ENCODE measurements at regions not wholly inside any gene's neighbourhood (a gene's known extent, or its start where the extent isn't known, plus 50 kb on each side); places are given as distances from the start of the nearest gene placed in this dataset.
"Not testable (repeated sequence)": the region's sequence is repeated elsewhere in the genome, so short reads cannot be mapped to it uniquely, and the experiment has no call there.

- DNase-seq (ENCODE audit: low spot score) = no peak
These were observed 450.5 kb upstream of the FGF16 start for GRCh38 chrX:76996641-76997040.

DNA sequence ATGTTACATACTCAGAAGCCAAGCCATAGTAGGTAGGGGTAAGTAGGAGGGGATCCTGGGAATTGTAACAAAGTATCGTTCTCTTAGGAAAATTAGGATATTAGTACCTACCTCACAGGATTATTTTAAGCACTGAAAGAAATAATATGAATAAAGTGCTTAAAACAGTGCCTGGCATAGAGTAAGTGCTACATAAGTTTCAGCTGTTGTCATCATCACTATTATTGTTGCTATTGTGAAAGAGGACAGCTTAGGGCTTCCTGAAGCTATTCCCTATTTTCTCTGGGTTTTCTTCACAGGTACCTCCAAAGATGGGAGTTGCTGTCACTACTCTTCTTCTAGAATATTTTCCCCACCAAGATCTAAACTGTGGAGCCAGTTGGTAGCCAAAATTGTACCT, 443.7 kb upstream of the FGF16 start:
- no peak for DNase-seq (ENCODE audit: low spot score)

DNA sequence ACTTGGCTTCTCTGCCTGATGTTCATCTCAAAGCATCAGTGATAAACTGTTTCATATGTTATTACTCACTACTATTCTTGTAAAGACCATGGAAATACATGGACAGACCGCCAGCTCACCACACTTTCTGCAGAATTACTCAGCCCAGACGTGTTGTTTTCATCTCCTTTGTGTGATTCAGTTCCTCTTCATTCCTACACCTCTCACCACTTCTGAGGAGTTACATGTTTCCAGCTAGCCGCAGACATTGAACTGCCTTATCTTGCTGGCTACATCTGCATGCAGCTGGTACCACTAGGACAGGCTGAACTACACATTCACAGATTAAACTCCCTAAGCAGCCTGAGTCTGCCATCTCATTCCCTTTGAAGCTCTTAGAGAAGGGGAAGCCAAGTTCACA, 443.2 kb upstream of the FGF16 start:
- peak; percentile 3 for DNase-seq (ENCODE audit: low spot score)

- DNase-seq (ENCODE audit: low spot score) = peak; percentile 53
These were observed 437.5 kb upstream of the FGF16 start for GRCh38 chrX:77009691-77010090.

DNA sequence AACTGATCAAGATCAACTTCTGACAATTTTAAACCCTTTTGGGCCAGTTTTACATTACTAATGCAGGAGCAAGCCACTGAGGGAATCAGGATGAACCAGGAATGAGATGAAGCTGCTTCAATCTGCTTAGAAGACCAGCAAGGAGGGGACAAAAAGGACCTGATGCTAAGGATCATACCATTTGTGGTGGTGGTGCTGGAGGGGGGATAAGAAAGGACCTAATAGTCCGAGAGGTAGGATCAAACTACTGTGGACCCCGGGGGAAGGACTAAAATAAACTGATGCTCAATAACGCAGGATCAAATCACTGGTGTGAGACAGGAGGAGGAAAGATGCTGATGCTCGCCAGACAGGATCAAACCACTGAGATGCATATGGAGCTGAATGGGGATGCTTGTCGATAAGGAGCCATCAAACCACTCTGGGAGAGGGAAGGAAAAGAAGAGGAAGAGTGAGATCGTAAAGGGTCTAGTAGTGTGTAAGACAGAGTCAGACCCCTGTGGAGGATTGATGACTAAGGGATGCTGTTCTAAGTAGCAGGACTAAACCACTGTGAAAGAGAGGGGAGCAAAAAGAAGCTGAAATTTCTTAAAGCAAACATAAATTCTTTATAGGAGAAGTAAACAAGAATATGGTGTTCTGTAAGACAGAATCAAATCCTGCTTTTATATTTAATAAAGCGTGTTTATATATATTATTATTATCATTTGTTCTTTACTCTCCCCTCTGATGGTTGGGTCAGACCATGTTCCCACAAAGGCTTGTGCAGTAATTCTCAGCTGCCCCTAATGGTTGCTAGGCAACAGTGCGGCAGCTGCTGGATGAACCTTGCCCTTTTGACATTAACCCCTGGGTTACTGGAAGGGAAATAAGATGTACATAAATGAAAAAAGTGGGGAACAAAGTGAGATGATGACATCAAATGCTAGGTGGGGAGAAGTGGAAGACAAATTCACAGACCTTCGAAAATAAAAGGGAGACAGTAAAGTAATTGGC, 432.5 kb upstream of the FGF16 start:
- DNase-seq (ENCODE audit: low spot score) = peak; percentile 1

DNA sequence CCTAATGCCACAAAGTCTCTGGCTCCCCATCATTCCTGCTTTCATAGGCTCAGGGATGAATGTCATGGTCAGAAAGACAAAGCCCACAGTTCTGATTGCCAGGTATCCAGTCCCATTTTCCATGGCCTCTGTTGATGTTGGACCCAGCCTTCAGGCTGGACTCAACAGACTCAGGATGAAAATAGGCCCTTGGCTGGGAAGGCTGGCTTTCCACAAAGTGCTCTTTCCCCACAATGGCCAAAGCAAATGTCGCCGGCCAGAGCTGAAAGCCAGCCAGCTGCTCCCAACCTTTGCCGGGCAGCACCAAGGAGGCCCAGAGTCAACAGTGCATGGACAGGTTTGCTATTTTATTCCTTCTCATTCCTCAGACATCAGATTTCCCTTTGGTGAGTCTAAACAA, 430.1 kb upstream of the FGF16 start:
- no peak for DNase-seq (ENCODE audit: low spot score)

DNA sequence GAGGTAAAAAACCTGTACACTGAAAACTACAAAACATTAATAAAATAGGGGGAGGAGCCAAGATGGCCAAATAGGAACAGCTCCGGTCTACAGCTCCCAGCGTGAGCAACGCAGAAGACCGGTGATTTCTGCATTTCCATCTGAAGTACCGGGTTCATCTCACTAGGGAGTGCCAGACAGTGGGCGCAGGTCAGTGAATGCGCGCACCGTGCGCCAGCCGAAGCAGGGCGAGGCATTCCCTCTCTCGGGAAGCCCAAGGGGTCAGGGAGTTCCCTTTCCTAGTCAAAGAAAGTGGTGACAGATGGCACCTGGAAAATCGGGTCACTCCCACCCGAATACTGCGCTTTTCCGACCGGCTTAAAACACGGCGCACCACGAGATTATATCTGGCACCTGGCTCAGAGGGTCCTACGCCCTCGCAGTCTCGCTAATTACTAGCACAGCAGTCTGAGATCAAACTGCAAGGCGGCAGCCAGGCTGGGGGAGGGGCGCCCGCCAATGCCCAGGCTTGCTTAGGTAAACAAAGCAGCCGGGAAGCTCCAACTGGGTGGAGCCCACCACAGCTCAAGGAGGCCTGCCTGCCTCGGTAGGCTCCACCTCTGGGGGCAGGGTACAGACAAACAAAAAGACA, 400.9 kb upstream of the FGF16 start:
- not testable (repeated sequence) for DNase-seq (ENCODE audit: low spot score)

- DNase-seq (ENCODE audit: low spot score) = no peak
These were observed 386.6 kb upstream of the FGF16 start for GRCh38 chrX:77060572-77060971.

- DNase-seq (ENCODE audit: low spot score) = no peak
These were observed 386.2 kb upstream of the FGF16 start for GRCh38 chrX:77061022-77061421.

- DNase-seq (ENCODE audit: low spot score) = no peak
These were observed 385.6 kb upstream of the FGF16 start for GRCh38 chrX:77061545-77061944.

DNA sequence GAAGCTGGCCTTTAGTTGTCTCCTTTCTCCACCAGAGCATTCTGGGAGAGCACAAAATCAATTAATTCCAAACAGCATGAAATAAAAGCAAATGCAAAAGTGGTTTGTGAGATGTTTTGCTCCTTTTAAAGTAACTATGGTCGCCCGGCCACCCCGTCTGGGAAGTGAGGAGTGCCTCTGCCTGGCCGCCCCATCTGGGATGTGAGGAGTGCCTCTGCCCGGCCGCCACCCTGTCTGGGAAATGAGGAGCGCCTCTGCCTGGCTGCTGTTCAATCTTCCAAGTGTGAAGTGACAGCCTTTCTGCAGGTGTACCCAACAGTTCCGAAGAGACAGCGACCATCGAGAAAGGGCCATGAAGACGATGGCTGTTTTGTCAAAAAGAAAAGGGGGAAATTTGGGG, 381.3 kb upstream of the FGF16 start:
- no peak for DNase-seq (ENCODE audit: low spot score)

DNA sequence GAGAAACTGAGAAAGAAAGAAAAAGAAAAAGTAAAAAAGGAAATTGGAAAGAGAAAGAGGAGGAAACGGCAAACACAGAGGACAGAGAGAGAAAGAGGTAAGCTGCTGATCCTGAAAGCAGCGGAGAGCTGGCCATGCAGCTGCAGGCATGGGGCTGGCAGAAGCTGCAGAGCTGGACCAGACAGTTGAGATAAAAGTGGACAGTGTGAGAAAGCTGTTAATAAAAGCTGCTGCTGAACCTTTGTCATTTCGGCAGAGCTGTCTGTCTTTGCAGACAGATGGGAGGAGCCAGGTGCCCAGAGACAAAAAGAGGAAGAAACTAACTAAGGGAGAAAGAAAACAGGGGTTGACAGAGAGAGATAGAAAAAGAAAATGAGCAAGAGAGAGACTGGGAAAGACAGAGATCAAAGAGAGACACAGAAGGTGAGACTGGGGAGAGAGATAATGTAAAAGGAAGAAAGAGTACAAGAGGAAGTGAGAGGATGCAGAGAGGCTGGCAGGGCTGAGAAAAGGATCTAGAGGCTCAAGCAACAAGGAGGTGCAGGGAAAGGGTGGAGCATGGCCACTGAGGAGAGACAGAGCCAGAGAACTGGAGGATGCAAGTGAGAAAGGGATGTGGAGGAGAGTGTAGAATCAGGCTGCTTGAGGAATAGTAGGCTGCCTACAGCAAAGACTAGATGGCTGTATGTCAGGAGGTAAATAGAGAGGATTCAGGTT, 376.8 kb upstream of the FGF16 start:
- no peak for DNase-seq (ENCODE audit: low spot score)

DNA sequence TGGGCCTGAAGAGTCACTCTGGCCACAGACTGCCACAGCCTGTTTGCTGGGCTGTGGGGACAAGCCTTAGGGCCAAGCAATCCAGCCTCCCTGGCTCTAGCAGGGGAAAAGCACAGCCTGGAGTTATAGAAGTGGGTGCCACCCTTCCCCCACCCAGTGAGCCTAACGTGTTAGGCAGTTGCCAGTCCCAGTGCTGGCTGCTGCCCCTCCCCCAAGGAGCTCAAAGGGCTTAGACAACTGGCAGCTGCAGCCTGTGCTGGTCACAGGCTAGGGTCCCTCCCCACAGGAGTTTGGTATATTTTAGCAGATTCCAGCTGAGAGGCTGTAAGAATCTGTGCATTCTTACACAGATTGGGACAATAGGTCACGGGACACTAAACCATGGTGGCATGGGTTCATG, 370.3 kb upstream of the FGF16 start:
- no peak for DNase-seq (ENCODE audit: low spot score)

- not testable (repeated sequence) for DNase-seq (ENCODE audit: low spot score)
These were observed 366.0 kb upstream of the FGF16 start for GRCh38 chrX:77081237-77081636.

DNA sequence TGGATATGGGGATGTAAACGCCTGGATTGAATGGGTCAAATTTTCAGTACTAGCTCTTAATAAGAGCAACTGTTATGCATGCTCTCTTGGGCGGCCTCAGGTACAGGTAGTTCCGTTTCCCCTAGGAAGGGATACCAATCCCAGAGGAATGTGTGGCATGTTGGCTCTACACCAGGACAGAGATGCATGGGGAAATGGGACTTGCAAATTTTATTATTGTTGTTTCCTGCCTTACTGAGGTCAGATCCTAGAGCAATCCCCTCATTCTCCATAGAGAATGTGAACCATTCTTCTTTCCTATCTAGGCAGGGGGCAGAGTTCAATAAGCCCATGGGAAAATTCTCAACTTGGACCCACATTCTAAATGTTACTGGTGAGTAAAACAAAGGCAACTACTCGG, 361.8 kb upstream of the FGF16 start:
- DNase-seq (ENCODE audit: low spot score) = no peak

- peak; percentile 47 for DNase-seq (ENCODE audit: low spot score)
These were observed 359.5 kb upstream of the FGF16 start for GRCh38 chrX:77087529-77088169.

DNA sequence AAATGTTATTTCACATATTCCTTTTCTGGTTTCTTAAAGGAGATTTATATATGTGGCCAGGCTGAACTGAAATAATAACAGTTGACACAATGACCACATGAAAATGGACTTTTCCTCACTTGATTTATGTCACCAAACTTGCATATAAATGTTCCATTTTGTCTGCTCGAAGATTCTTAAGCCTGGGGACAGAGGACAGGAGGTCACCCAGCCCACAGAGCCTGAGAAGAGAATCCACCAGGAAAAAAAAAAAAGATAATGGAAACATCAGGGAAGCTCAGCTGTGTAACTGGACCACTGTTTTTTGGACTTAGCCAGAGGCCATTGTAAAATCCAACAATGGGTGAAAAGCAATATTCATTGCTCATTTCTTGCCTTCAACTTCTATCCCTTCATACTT, 359.0 kb upstream of the FGF16 start:
- DNase-seq (ENCODE audit: low spot score) = no peak

- no peak for DNase-seq (ENCODE audit: low spot score)
These were observed 332.7 kb upstream of the FGF16 start for GRCh38 chrX:77114501-77114900.

- DNase-seq (ENCODE audit: low spot score) = no peak
These were observed 328.5 kb upstream of the FGF16 start for GRCh38 chrX:77118686-77119085.

- DNase-seq (ENCODE audit: low spot score) = no peak
These were observed 327.5 kb upstream of the FGF16 start for GRCh38 chrX:77119706-77120105.

- not testable (repeated sequence) for DNase-seq (ENCODE audit: low spot score)
These were observed 323.3 kb upstream of the FGF16 start for GRCh38 chrX:77123917-77124316.

DNA sequence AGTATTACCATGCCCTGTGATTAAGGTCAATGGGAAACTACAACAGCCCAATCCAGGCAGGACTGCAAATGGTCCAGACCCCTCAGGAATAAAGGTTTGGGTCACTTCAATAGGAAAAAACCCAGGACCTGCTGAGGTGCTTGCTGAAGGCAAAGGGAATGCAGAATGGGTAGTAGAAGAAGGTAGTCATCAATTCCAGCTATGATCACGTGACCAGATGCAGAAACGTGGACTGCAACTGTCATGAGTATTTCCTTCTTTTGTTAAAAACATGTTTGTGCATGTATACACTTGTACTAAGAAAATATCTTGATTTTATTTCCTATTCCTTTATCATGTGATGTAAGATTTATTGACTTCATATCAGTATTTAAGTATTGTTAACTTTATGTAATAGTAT, 319.6 kb upstream of the FGF16 start:
- DNase-seq (ENCODE audit: low spot score) = not testable (repeated sequence)
